ENCODE measurements at regions not wholly inside any gene's neighbourhood (a gene's known extent, or its start where the extent isn't known, plus 50 kb on each side); places are given as distances from the start of the nearest gene placed in this dataset.

DNA sequence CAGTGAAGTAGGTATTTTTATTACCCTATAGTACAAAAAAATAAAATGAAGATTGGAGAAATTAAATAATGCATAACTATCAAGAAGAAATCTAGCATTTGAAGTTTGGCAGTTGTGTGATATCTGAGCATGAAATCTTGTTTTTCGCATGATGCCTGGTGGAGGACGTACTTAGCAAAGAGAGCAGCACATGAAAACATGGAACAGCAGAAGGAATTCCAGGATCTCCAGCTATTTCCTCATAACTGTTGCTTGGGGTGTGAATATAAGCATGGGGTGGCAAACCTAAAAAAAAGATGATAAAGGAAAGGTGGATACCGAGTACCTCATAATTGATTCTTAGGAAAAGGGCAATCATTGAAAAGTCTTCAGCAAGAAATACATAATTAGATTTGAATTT, 174.3 kb upstream of the FAM3C start:
- ChIA-PET POLR2A (no interaction called here), CTCF (interaction anchor here (1.8 kb wide), 1 partner anchor 424 kb away, joined by 7 read pairs; no protein-coding TSS in a partner anchor)
- Histone ChIP-seq H3K4me3 (replicated peaks in 1 of 3; ENCODE audit: insufficient read depth in 1 of 3, low read depth in 1 of 3, low read length in 3 of 3) (no peak overlapping the region), H3K9me1 (replicated peaks; ENCODE audit: control insufficient read depth, extremely low read depth, insufficient read depth, low read length) (no peaks in the 10 kb centered on the region), H3K27me3 (ENCODE audit: control insufficient read depth in 2 of 2, insufficient read depth in 2 of 2, low read length in 2 of 2) (no peaks in the 10 kb centered on the region), H4K20me1 (replicated peaks; ENCODE audit: control insufficient read depth, extremely low read depth, insufficient read depth, low read length) (no peaks in the 10 kb centered on the region), H3K4me1 (ENCODE audit: control insufficient read depth, extremely low read depth, insufficient read depth, low read length) (no peaks in the 10 kb centered on the region), H3K4me2 (ENCODE audit: insufficient read depth, low read length) (no peak overlapping the region), H3K79me2 (ENCODE audit: control insufficient read depth, insufficient read depth, low read length) (no peaks in the 10 kb centered on the region), H2AFZ (ENCODE audit: low read depth, low read length) (no peak overlapping the region), H3K36me3 (ENCODE audit: control insufficient read depth in 2 of 2, extremely low read depth in 1 of 2, insufficient read depth in 2 of 2, low read length in 2 of 2) (no peaks in the 10 kb centered on the region), H3K9ac (replicated peaks; ENCODE audit: extremely low read depth, insufficient read depth, low read length) (no peak overlapping the region), H3K9me3 (replicated peaks; ENCODE audit: control insufficient read depth, insufficient read depth, low read length) (no peaks in the 10 kb centered on the region), H3K27ac (ENCODE audit: insufficient read depth, low read depth, low read length) (no peak overlapping the region)
- FAIRE-seq (no peak), DNase-seq (ENCODE audit: low read depth, low spot score) (no peak)
- dilution Hi-C loops (cut with MboI; ENCODE audit: extremely low pct_ligation_motif_present, low sequenced_read_pairs): no loop called here
- BruUV-seq (replicated peaks): no TSS peak
- intact Hi-C loops (cut with micrococcal nuclease): no loop called here
- TF ChIP-seq JUN (IDR thresholded peaks at IDR 0.05; ENCODE audit: borderline replicate concordance, insufficient read depth, insufficient read length, low read depth): no peak
- TF ChIP-seq EZH2 (IDR thresholded peaks at IDR 0.05; ENCODE audit: borderline replicate concordance, low read depth, low read length, severe bottlenecking): no peak
- TF ChIP-seq POLR2AphosphoS5 (IDR thresholded peaks at IDR 0.05; ENCODE audit: insufficient read depth, low read depth, low read length): no peak
- TF ChIP-seq, protein P1, sequence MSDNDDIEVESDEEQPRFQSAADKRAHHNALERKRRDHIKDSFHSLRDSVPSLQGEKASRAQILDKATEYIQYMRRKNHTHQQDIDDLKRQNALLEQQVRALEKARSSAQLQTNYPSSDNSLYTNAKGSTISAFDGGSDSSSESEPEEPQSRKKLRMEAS (IDR thresholded peaks at IDR 0.05; ENCODE audit: insufficient read depth, insufficient read length): no peak
- no peak for TF ChIP-seq POLR2A (IDR thresholded peaks at IDR 0.05; ENCODE audit: low read depth, low read length)
- no peak for TF ChIP-seq FOS (IDR thresholded peaks at IDR 0.05; ENCODE audit: borderline replicate concordance, insufficient read depth, low read length)

DNA sequence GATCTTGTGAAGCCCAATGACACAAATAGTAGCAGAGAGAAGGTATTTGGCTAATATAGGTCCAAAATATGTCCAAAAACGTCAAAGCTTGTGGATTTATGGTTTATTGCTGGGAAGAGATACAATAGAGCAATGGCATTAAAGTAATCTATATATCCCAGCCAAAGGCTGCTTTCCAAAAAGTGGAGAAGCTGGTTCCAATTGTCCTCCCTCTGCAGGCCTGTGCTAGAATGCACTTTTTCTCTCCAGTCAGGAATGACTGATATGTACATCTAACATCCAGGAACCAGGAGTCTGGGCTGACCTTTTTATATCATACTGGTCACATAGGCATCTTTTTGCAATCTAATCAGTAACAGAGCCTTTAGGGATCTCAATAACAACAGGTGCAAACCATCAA, 167.1 kb upstream of the FAM3C start:
- Histone ChIP-seq H4K20me1 (replicated peaks; ENCODE audit: control insufficient read depth, extremely low read depth, insufficient read depth, low read length) (no peaks in the 10 kb centered on the region), H3K36me3 (ENCODE audit: control insufficient read depth in 2 of 2, extremely low read depth in 1 of 2, insufficient read depth in 2 of 2, low read length in 2 of 2) (no peaks in the 10 kb centered on the region), H3K27me3 (ENCODE audit: control insufficient read depth in 2 of 2, insufficient read depth in 2 of 2, low read length in 2 of 2) (no peaks in the 10 kb centered on the region), H3K4me2 (ENCODE audit: insufficient read depth, low read length) (no peak overlapping the region), H2AFZ (ENCODE audit: low read depth, low read length) (no peak overlapping the region), H3K9ac (replicated peaks; ENCODE audit: extremely low read depth, insufficient read depth, low read length) (no peak overlapping the region), H3K9me3 (replicated peaks; ENCODE audit: control insufficient read depth, insufficient read depth, low read length) (no peaks in the 10 kb centered on the region), H3K9me1 (replicated peaks; ENCODE audit: control insufficient read depth, extremely low read depth, insufficient read depth, low read length) (no peaks in the 10 kb centered on the region), H3K27ac (ENCODE audit: insufficient read depth, low read depth, low read length) (no peak overlapping the region), H3K4me3 (replicated peaks in 1 of 3; ENCODE audit: insufficient read depth in 1 of 3, low read depth in 1 of 3, low read length in 3 of 3) (no peak overlapping the region), H3K4me1 (ENCODE audit: control insufficient read depth, extremely low read depth, insufficient read depth, low read length) (no peaks in the 10 kb centered on the region), H3K79me2 (ENCODE audit: control insufficient read depth, insufficient read depth, low read length) (no peaks in the 10 kb centered on the region)
- no peak for TF ChIP-seq GATA2 (IDR thresholded peaks at IDR 0.05; ENCODE audit: insufficient read depth, insufficient read length, low read depth, low read length)
- TF ChIP-seq, protein P2, sequence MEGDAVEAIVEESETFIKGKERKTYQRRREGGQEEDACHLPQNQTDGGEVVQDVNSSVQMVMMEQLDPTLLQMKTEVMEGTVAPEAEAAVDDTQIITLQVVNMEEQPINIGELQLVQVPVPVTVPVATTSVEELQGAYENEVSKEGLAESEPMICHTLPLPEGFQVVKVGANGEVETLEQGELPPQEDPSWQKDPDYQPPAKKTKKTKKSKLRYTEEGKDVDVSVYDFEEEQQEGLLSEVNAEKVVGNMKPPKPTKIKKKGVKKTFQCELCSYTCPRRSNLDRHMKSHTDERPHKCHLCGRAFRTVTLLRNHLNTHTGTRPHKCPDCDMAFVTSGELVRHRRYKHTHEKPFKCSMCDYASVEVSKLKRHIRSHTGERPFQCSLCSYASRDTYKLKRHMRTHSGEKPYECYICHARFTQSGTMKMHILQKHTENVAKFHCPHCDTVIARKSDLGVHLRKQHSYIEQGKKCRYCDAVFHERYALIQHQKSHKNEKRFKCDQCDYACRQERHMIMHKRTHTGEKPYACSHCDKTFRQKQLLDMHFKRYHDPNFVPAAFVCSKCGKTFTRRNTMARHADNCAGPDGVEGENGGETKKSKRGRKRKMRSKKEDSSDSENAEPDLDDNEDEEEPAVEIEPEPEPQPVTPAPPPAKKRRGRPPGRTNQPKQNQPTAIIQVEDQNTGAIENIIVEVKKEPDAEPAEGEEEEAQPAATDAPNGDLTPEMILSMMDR (IDR thresholded peaks at IDR 0.05; ENCODE audit: extremely low read depth in 1 of 2, insufficient read depth in 1 of 2, low read depth in 1 of 2, low read length in 2 of 2): peak in 1 of 2 donors; percentile 34
- intact Hi-C loops (cut with micrococcal nuclease) (loop anchor here (1.0 to 2.0 kb wide), 2 partner anchors 432 to 435 kb away; no protein-coding TSS in a partner anchor), dilution Hi-C loops (cut with MboI; ENCODE audit: extremely low pct_ligation_motif_present, low sequenced_read_pairs) (no loop called here)
- FAIRE-seq (no peak), DNase-seq (ENCODE audit: low read depth, low spot score) (no peak)
- ChIA-PET CTCF (interaction anchor here (0.8 to 1.7 kb wide), 6 partner anchors 11 to 431 kb away, joined by 3 to 21 read pairs (median 3); no protein-coding TSS in a partner anchor), POLR2A (no interaction called here)
- BruUV-seq (replicated peaks): no TSS peak
